B cell (primary cell): ENCODE measurements at regions not wholly inside any gene's neighbourhood (a gene's known extent, or its start where the extent isn't known, plus 50 kb on each side); places are given as distances from the start of the nearest gene placed in this dataset.

Experiments
- ATAC-seq: fragments of 200-7000 bp; cut with Tn5 transposase; one replicate; pipeline ENCODE4 v1.10.0; 2021; ENCODE audit warnings: low read depth, mild to moderate bottlenecking, moderate number of reproducible peaks, moderate library complexity
- CTCF ChIA-PET: fragments of 350-600 bp; sonication (Branson Sonifier 250); formaldehyde crosslinking; loops from one replicate; lab custom pipeline; 2021; ENCODE audit warnings: antibody characterized with exemption, inconsistent platforms; lab: Charles Lee
- POLR2A ChIA-PET: fragments of 350-600 bp; sonication (Branson Sonifier 250); formaldehyde crosslinking; loops from one replicate; lab custom pipeline; 2021; ENCODE audit warnings: antibody characterized with exemption; lab: Charles Lee
- DNase-seq: peaks from one replicate; pipeline ENCODE4 v3.0.0; 2013
- H2AFZ ChIP-seq: 2 replicates; pipeline ENCODE4 v1.6.1; 2012; ENCODE audit warnings: mild to moderate bottlenecking, low read depth, low read length; ENCODE audit not compliant: insufficient read depth, poor library complexity, severe bottlenecking
- H3K27ac ChIP-seq, 2 donors: 1 replicate in 1 of 2; 2 replicates in 1 of 2; pipeline ENCODE4 v1.5.1; 2012 to 2013; ENCODE audit warnings: low read length in 2 of 2, mild to moderate bottlenecking in 2 of 2, moderate library complexity in 1 of 2
- H3K27me3 ChIP-seq, 4 experiments: fragments of 200-600 bp in 1 of 4; sonication (generic) in 1 of 4; replicated peaks in 1 of 4; 1 replicate in 2 of 4; 2 replicates in 2 of 4; pipeline versions ENCODE4 v1.6.1 to v1.7.0; 2013 to 2016; ENCODE audit warnings: low read length in 3 of 4, mild to moderate bottlenecking in 2 of 4, mixed read lengths in 1 of 4, moderate library complexity in 1 of 4; ENCODE audit not compliant: insufficient read depth in 4 of 4, control insufficient read depth in 3 of 4; ENCODE audit errors: control extremely low read depth in 1 of 4
- H3K36me3 ChIP-seq, 2 experiments: replicated peaks in 1 of 2; 1 replicate in 1 of 2; 2 replicates in 1 of 2; pipeline versions ENCODE4 v1.6.1 to v1.7.1; 2013; ENCODE audit warnings: low read length in 1 of 2; ENCODE audit not compliant: insufficient read depth in 2 of 2, control insufficient read depth in 1 of 2; ENCODE audit errors: control extremely low read depth in 1 of 2, extremely low read depth in 1 of 2
- H3K4me1 ChIP-seq, 2 donors: fragments of 200-600 bp in 1 of 2; sonication (generic) in 1 of 2; 1 replicate in 1 of 2; 2 replicates in 1 of 2; pipeline versions ENCODE4 v1.5.1 to v1.6.1; 2013 to 2017; ENCODE audit warnings: low read length in 2 of 2; ENCODE audit not compliant: control insufficient read depth in 2 of 2, insufficient read depth in 2 of 2
- H3K4me2 ChIP-seq: replicated peaks from 2 replicates; pipeline ENCODE3; 2012; ENCODE audit warnings: mild to moderate bottlenecking, low read depth, low read length; ENCODE audit not compliant: poor library complexity, severe bottlenecking
- H3K4me3 ChIP-seq, 5 experiments: fragments of 200-600 bp in 1 of 5; sonication (generic) in 1 of 5; 1 replicate in 3 of 5; 2 replicates in 2 of 5; pipeline versions ENCODE4 v1.5.1 to v1.7.0; 2011 to 2016; ENCODE audit warnings: low read length in 4 of 5, mild to moderate bottlenecking in 4 of 5, low read depth in 2 of 5, control low read depth in 1 of 5, moderate library complexity in 1 of 5; ENCODE audit not compliant: insufficient read depth in 1 of 5; ENCODE audit errors: control extremely low read depth in 1 of 5, extremely low read depth in 1 of 5
- H3K79me2 ChIP-seq: fragments of 200-600 bp; sonication (generic); one replicate; pipeline ENCODE4 v1.6.0; 2016; ENCODE audit warnings: low read length; ENCODE audit not compliant: control insufficient read depth, insufficient read depth
- H3K9ac ChIP-seq: fragments of 200-600 bp; sonication (generic); 2 replicates; pipeline ENCODE4 v1.6.1; 2017; ENCODE audit warnings: mild to moderate bottlenecking, low read length, moderate library complexity
- H3K9me3 ChIP-seq, 3 donors: one replicate each; pipeline versions ENCODE4 v1.6.1 to v1.7.1; 2013; ENCODE audit warnings: low read length in 2 of 3; ENCODE audit not compliant: control insufficient read depth in 2 of 3, insufficient read depth in 1 of 3; ENCODE audit errors: control extremely low read depth in 1 of 3
- H4K20me1 ChIP-seq: 2 replicates; pipeline ENCODE4 v1.6.0; 2012; ENCODE audit warnings: mild to moderate bottlenecking, low read length; ENCODE audit not compliant: insufficient read depth, control insufficient read depth, poor library complexity, severe bottlenecking
- H3K27ac Mint-ChIP-seq: one replicate; pipeline ENCODE4 v1.8.0; 2021; ENCODE audit warnings: mixed read lengths
- H3K27me3 Mint-ChIP-seq: one replicate; pipeline ENCODE4 v1.8.0; 2021; ENCODE audit warnings: mixed read lengths
- H3K4me1 Mint-ChIP-seq: one replicate; pipeline ENCODE4 v1.8.0; 2021; ENCODE audit warnings: mixed read lengths
- H3K4me3 Mint-ChIP-seq: one replicate; pipeline ENCODE4 v1.8.0; 2021; ENCODE audit warnings: mixed read lengths
- H3K9me3 Mint-ChIP-seq: one replicate; pipeline ENCODE4 v1.8.0; 2022; ENCODE audit warnings: mixed read lengths; ENCODE audit not compliant: insufficient read depth
- CTCF ChIP-seq: fragments of 200-600 bp; IDR thresholded peaks from one replicate; pipeline ENCODE4 v1.8.0; 2022; ENCODE audit warnings: antibody characterized with exemption, mild to moderate bottlenecking
- EZH2 ChIP-seq: IDR thresholded peaks from 2 replicates; pipeline ENCODE4 v1.6.1; 2012; ENCODE audit warnings: borderline replicate concordance, low read depth, mild to moderate bottlenecking, moderate library complexity, low read length; ENCODE audit not compliant: insufficient read depth, poor library complexity, severe bottlenecking
- WGBS: methylation state at CpG from one replicate; pipeline ENCODE4 v1.1.5; 2013; ENCODE audit warnings: missing lambda C conversion rate; ENCODE audit not compliant: insufficient coverage; 5-methylcytosine and 5-hydroxymethylcytosine counted together
- intact Hi-C: fragments of 100-400 bp; cut with micrococcal nuclease; formaldehyde crosslinking; loops from one replicate; pipeline ENCODE4 v1.10.0; 2022

- CTCF ChIA-PET: no interaction called here
- no peak overlapping the region for H2AFZ ChIP-seq
- H3K4me3 ChIP-seq: no peak overlapping the region
- H3K27me3 ChIP-seq: no peaks in the 10 kb centered on the region
- Mint-ChIP-seq H3K9me3 (peaks cover 3% of the 10 kb centered on the region), H3K27me3 (no peaks in the 10 kb centered on the region), H3K27ac (no peak overlapping the region), H3K4me1 (no peaks in the 10 kb centered on the region), H3K4me3 (no peak overlapping the region)
- DNase-seq (no peak), ATAC-seq (no peak)
- no peaks in the 10 kb centered on the region for H4K20me1 ChIP-seq
- intact Hi-C loops: no loop called here
- H3K4me1 ChIP-seq: no peaks in the 10 kb centered on the region
- peaks cover 0 to 4% (median 0%) of the 10 kb centered on the region in 3 donors for H3K9me3 ChIP-seq
- H3K9ac ChIP-seq: no peak overlapping the region
- no peak for TF ChIP-seq EZH2
- no peak for TF ChIP-seq CTCF
- H3K36me3 ChIP-seq: no peaks in the 10 kb centered on the region
- H3K27ac ChIP-seq: no peak overlapping the region
- H3K4me2 ChIP-seq: no peak overlapping the region
- H3K79me2 ChIP-seq: no peaks in the 10 kb centered on the region
- POLR2A ChIA-PET: no interaction called here
Measured at GRCh38 chr10:55203874-55204273, 402.8 kb upstream of the PCDH15 start.

GRCh38 chr10:55203319-55203718 lies 402.3 kb upstream of the PCDH15 start:
- H3K4me1 ChIP-seq: no peaks in the 10 kb centered on the region
- H3K27me3 ChIP-seq: no peaks in the 10 kb centered on the region
- no peak overlapping the region for H3K4me2 ChIP-seq
- H3K79me2 ChIP-seq: no peaks in the 10 kb centered on the region
- no peak overlapping the region for H2AFZ ChIP-seq
- H3K27ac ChIP-seq: no peak overlapping the region
- CTCF ChIA-PET: no interaction called here
- H3K4me1 Mint-ChIP-seq: no peaks in the 10 kb centered on the region
- no peak overlapping the region for H3K9ac ChIP-seq
- POLR2A ChIA-PET: no interaction called here
- TF ChIP-seq EZH2 (no peak), CTCF (no peak)
- no peak overlapping the region for H3K4me3 ChIP-seq
- no peaks in the 10 kb centered on the region for H3K36me3 ChIP-seq
- ATAC-seq: no peak
- no peak overlapping the region for H3K4me3 Mint-ChIP-seq
- intact Hi-C loops: no loop called here
- H3K27me3 Mint-ChIP-seq: no peaks in the 10 kb centered on the region
- H3K27ac Mint-ChIP-seq: no peak overlapping the region
- no peak for DNase-seq
- peaks cover 3% of the 10 kb centered on the region for H3K9me3 Mint-ChIP-seq
- WGBS: 60% methylated on average over 2 of the region's 3 CpGs
- peaks cover 0 to 4% (median 0%) of the 10 kb centered on the region in 3 donors for H3K9me3 ChIP-seq
- H4K20me1 ChIP-seq: no peaks in the 10 kb centered on the region
